ENCODE measurements at regions not wholly inside any gene's neighbourhood (a gene's known extent, or its start where the extent isn't known, plus 50 kb on each side); places are given as distances from the start of the nearest gene placed in this dataset.
A peak's percentile ranks its signal among the peaks of the same experiment; 100 is the strongest.

DNA sequence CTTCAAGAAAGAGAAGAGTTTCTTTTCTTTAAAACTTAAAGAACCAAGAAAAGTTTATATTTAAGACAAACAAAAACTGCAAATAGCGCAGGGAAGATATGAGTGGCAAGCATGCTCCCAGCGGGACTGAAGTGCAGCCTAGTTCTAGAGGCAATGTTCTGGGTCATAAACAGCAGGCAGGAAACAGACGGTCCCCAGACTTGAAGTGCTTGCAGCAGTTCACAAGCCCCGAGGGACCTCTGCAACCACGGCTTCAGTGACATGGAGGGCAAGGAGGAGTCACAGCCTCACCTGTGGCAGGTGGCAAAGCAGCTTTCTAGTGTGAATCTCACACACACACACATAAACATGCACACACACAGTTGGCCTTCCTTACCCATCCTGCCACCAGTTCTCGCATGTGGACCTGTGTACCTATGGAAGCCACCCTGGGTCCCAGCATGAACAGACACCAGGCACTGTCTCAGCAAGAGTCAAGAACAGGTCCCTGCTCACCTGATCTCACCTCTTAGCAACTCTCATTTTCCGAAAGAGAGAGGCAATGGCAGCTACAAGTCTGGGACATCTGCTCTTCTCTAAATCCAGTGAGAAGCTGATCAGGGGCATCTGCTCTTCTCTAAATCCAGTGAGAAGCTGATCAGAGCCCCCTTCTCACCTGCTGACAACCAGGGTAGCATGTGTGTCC lies 162.0 kb downstream of the EFNB2 start:
- no peak overlapping the region for H3K27ac ChIP-seq
- peaks cover 16% of the 10 kb centered on the region for H3K4me1 ChIP-seq
- intact Hi-C loops (cut with DNase I) = no loop called here
- H3K4me3 ChIP-seq = no peak overlapping the region
- TF ChIP-seq, protein P1, sequence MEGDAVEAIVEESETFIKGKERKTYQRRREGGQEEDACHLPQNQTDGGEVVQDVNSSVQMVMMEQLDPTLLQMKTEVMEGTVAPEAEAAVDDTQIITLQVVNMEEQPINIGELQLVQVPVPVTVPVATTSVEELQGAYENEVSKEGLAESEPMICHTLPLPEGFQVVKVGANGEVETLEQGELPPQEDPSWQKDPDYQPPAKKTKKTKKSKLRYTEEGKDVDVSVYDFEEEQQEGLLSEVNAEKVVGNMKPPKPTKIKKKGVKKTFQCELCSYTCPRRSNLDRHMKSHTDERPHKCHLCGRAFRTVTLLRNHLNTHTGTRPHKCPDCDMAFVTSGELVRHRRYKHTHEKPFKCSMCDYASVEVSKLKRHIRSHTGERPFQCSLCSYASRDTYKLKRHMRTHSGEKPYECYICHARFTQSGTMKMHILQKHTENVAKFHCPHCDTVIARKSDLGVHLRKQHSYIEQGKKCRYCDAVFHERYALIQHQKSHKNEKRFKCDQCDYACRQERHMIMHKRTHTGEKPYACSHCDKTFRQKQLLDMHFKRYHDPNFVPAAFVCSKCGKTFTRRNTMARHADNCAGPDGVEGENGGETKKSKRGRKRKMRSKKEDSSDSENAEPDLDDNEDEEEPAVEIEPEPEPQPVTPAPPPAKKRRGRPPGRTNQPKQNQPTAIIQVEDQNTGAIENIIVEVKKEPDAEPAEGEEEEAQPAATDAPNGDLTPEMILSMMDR (IDR thresholded peaks at IDR 0.05) = no peak
- no peaks in the 10 kb centered on the region for H3K9me3 ChIP-seq
- ATAC-seq (peak; percentile 18 to 24), DNase-seq (no peak)
- H3K36me3 ChIP-seq = no peaks in the 10 kb centered on the region
- no peaks in the 10 kb centered on the region for H3K27me3 ChIP-seq (ENCODE audit: low read depth)

- no peak overlapping the region for H3K27ac ChIP-seq
- intact Hi-C loops (cut with DNase I) = no loop called here
- no peaks in the 10 kb centered on the region for H3K9me3 ChIP-seq
- no peak overlapping the region for H3K4me3 ChIP-seq
- peaks cover 16% of the 10 kb centered on the region for H3K4me1 ChIP-seq
- peak in 1 of 2 donors; percentile 33 for ATAC-seq
- DNase-seq = no peak
- H3K27me3 ChIP-seq (ENCODE audit: low read depth) = no peaks in the 10 kb centered on the region
- H3K36me3 ChIP-seq = no peaks in the 10 kb centered on the region
- TF ChIP-seq, protein P1 (IDR thresholded peaks at IDR 0.05) = no peak
These were observed 163.0 kb downstream of the EFNB2 start for GRCh38 chr13:106372199-106373155.

DNA sequence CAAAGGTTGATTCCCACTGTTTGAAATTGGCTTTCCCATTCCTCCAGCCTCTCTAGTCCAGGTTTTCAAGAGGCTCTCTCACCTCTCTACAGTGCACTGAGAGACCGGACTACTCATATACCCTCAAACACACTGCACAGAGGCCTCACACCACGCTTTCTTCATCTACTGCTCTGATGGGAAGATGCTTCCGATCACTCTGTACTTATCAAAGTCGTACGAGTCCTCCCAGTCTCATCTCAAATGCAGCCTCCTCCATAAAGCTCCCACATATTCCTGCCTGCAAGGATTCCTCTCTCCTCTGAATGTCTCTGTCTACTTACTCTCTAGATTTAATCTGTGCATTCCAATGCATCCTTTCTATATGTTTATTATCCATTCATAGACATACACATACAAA lies 164.4 kb downstream of the EFNB2 start:
- no peak for DNase-seq
- peaks cover 16% of the 10 kb centered on the region for H3K4me1 ChIP-seq
- intact Hi-C loops (cut with DNase I) = no loop called here
- TF ChIP-seq, protein P1 (IDR thresholded peaks at IDR 0.05) = no peak
- ATAC-seq = no peak
- H3K27me3 ChIP-seq (ENCODE audit: low read depth) = no peaks in the 10 kb centered on the region
- H3K4me3 ChIP-seq = no peak overlapping the region
- no peaks in the 10 kb centered on the region for H3K9me3 ChIP-seq
- H3K27ac ChIP-seq = no peak overlapping the region
- H3K36me3 ChIP-seq = no peaks in the 10 kb centered on the region

- Histone ChIP-seq H3K4me3 (no peak overlapping the region), H3K4me1 (peaks cover 16% of the 10 kb centered on the region), H3K27me3 (ENCODE audit: low read depth) (no peaks in the 10 kb centered on the region), H3K27ac (no peak overlapping the region), H3K36me3 (no peaks in the 10 kb centered on the region), H3K9me3 (peaks cover 4% of the 10 kb centered on the region)
- DNase-seq (no peak), ATAC-seq (no peak)
- TF ChIP-seq, protein P1 (IDR thresholded peaks at IDR 0.05) = no peak
- intact Hi-C loops (cut with DNase I) = no loop called here
These were observed 165.6 kb downstream of the EFNB2 start for GRCh38 chr13:106369858-106370257.

DNA sequence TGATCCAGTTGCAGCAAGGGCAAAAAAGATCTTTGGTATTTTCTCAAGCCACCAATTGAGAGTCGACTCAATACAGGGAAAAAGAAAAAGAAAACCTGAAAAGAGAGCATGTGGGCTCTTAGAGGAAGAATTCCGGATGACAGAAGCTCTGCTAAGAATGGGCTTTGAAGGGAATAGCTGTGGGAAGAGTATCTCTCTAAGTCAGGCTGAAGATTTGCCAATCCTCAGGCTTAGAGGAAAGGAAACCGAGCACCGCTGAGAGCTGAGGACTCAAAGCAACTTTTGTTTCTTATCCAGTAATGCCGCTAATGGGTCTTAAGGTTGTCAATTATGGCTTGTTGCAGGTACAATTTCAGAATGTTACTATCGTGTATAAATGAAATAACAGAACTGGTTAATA lies 166.4 kb downstream of the EFNB2 start:
- Histone ChIP-seq H3K9me3 (peaks cover 9% of the 10 kb centered on the region), H3K4me1 (peaks cover 9% of the 10 kb centered on the region), H3K36me3 (no peaks in the 10 kb centered on the region), H3K27ac (no peak overlapping the region), H3K27me3 (ENCODE audit: low read depth) (no peaks in the 10 kb centered on the region), H3K4me3 (no peak overlapping the region)
- TF ChIP-seq, protein P1 (IDR thresholded peaks at IDR 0.05) = no peak
- intact Hi-C loops (cut with DNase I) = no loop called here
- ATAC-seq = no peak
- no peak for DNase-seq
